ENCODE measurements at regions not wholly inside any gene's neighbourhood (a gene's known extent, or its start where the extent isn't known, plus 50 kb on each side); places are given as distances from the start of the nearest gene placed in this dataset.

DNA sequence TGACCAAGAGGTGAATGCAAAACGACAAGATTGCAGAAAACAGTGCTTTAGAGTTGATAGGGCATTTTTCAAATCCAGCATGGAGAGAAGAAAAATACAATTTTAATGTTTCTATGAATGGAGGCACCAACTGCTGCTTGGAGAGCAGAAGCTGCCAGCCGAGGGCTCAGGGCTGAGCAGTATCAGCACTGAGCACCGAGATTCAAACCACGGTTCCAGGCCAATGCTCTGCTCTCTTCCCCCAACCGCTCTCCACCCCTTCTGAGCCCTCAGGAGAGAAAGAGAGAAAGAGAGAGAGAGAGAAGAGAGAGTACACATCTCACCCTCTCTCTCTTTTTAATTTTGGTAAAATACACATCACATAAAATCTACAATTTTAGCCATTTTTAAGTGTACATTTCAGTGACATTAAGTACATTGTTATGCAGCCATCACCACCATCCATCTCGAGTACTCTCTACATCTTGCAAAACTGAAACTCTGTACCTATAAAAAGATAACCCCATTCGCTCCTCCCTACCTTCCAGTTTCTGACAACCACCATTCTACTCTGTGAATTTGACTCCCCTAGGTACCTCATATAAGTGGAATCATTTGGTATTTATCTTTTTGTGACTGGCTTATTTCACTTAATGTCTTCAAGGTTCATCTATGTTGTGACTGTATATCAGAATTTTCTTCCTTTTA, 333.3 kb downstream of the MIAT start:
- intact Hi-C loops (cut with DNase I): no loop called here

DNA sequence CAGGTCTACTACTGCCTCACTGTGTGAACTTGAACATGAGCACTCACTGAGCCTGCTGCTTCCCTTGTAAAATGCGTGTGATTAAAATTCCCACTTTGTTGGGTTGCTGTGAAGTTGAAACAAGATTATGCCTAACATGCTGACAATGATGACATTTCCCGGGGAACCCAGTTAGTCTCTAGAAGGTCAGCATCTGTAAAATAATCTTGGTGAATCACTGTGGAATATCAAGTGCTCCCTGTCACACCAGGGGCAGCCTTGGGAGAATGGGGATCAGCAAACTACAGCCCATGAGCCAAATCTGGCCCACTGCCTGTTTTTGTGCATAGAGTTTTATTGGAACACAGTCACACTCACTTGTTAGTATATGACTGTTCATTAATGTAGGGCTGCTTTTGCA, 335.2 kb downstream of the MIAT start:
- DNase-seq (ENCODE audit: extremely low spot score in 2 of 2): no peak
- no peak for TF ChIP-seq POLR2A (IDR thresholded peaks at IDR 0.05)
- TF ChIP-seq, protein P1, sequence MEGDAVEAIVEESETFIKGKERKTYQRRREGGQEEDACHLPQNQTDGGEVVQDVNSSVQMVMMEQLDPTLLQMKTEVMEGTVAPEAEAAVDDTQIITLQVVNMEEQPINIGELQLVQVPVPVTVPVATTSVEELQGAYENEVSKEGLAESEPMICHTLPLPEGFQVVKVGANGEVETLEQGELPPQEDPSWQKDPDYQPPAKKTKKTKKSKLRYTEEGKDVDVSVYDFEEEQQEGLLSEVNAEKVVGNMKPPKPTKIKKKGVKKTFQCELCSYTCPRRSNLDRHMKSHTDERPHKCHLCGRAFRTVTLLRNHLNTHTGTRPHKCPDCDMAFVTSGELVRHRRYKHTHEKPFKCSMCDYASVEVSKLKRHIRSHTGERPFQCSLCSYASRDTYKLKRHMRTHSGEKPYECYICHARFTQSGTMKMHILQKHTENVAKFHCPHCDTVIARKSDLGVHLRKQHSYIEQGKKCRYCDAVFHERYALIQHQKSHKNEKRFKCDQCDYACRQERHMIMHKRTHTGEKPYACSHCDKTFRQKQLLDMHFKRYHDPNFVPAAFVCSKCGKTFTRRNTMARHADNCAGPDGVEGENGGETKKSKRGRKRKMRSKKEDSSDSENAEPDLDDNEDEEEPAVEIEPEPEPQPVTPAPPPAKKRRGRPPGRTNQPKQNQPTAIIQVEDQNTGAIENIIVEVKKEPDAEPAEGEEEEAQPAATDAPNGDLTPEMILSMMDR (IDR thresholded peaks at IDR 0.05): no peak
- no peak for TF ChIP-seq POLR2AphosphoS5 (IDR thresholded peaks at IDR 0.05; ENCODE audit: insufficient read depth in 1 of 2, low read depth in 1 of 2)
- no peak overlapping the region for H3K27ac ChIP-seq

More for the DNA sequence above, 333.3 kb downstream of the MIAT start:
- no peaks in the 10 kb centered on the region for H3K4me1 ChIP-seq
- TF ChIP-seq POLR2A (IDR thresholded peaks at IDR 0.05) (no peak), POLR2AphosphoS5 (IDR thresholded peaks at IDR 0.05; ENCODE audit: insufficient read depth in 1 of 2, low read depth in 1 of 2) (no peak)
- TF ChIP-seq, protein P1 (IDR thresholded peaks at IDR 0.05): no peak
- no peak for DNase-seq (ENCODE audit: extremely low spot score in 2 of 2)
- H3K27ac ChIP-seq: no peak overlapping the region
- H3K9me3 ChIP-seq: no peaks in the 10 kb centered on the region
- no peak overlapping the region for H3K4me3 ChIP-seq
- no peaks in the 10 kb centered on the region for H3K36me3 ChIP-seq
- no peaks in the 10 kb centered on the region for H3K27me3 ChIP-seq

DNA sequence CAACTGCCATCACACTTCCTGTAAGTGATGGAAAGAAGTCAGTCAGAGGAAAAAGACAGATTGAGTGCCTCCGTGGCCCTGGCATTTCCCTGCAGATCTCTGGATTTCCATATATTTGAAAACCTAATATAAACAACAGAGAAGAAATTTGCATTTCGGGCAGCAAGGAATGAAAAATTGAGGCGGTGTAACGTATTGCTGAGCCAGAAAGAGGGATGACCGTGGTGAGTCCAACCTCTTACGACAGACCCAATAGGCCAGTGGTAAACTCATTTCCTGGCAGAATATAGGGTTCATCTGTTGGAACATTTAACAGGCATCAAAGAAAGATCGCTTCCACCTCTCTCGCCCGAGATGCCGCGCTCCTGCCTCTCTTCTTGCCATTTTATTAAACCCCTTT, 336.5 kb downstream of the MIAT start:
- Histone ChIP-seq H3K4me1 (no peaks in the 10 kb centered on the region), H3K9me3 (no peaks in the 10 kb centered on the region), H3K27me3 (no peaks in the 10 kb centered on the region), H3K27ac (no peak overlapping the region), H3K36me3 (no peaks in the 10 kb centered on the region), H3K4me3 (no peak overlapping the region)
- no peak for DNase-seq (ENCODE audit: extremely low spot score in 2 of 2)
- TF ChIP-seq, protein P1 (IDR thresholded peaks at IDR 0.05): no peak
- intact Hi-C loops (cut with DNase I): no loop called here

More for the DNA sequence above, 335.2 kb downstream of the MIAT start:
- Histone ChIP-seq H3K9me3 (no peaks in the 10 kb centered on the region), H3K36me3 (no peaks in the 10 kb centered on the region), H3K4me3 (no peak overlapping the region), H3K4me1 (no peaks in the 10 kb centered on the region), H3K27me3 (no peaks in the 10 kb centered on the region)
- intact Hi-C loops (cut with DNase I): no loop called here

DNA sequence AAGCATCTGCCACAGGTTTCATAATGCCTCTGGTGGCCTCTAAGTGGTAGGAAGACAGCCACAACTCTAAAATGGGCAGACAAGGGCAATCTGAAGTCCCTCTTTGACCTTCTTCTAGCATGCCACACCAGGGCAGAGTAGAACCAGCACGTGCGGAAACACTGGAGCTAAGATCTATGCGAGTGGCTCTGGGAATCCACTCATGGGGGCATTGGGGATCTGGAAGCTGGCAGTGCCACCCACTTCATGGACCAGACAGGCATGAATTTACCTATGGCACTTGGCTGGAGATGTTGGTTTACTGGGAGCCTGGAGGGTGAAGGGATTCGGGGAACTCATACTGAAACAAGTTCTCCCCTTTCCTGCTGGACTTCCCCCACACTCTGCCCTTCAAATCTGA, 337.4 kb downstream of the MIAT start:
- no peaks in the 10 kb centered on the region for H3K36me3 ChIP-seq
- no peak overlapping the region for H3K4me3 ChIP-seq
- H3K27ac ChIP-seq: no peak overlapping the region
- no peaks in the 10 kb centered on the region for H3K4me1 ChIP-seq
- H3K27me3 ChIP-seq: no peaks in the 10 kb centered on the region
- intact Hi-C loops (cut with DNase I): no loop called here
- TF ChIP-seq, protein P1 (IDR thresholded peaks at IDR 0.05): no peak
- no peak for TF ChIP-seq POLR2A (IDR thresholded peaks at IDR 0.05)
- no peak for TF ChIP-seq POLR2AphosphoS5 (IDR thresholded peaks at IDR 0.05; ENCODE audit: insufficient read depth in 1 of 2, low read depth in 1 of 2)
- no peaks in the 10 kb centered on the region for H3K9me3 ChIP-seq
- no peak for DNase-seq (ENCODE audit: extremely low spot score in 2 of 2)

DNA sequence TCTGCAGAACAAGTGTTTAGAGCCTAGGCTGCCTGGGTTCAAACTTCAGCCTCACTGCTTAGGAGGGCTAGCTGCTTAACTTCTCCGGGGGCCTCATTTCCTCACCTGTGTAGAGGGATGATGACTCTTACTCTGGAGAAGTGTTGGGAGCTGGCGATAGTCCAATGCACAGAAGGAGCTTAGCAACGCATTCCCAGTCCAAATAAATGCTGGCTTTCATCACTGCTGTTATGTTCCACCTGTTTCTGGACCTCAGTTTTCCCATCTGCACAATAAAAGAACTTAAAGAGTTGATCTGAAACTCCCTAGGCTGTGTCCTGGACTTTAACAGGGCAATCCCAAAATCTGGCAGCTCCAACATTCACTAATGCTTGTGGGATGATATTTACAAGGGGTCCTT, 337.8 kb downstream of the MIAT start:
- no peak overlapping the region for H3K27ac ChIP-seq
- no peaks in the 10 kb centered on the region for H3K9me3 ChIP-seq
- H3K4me1 ChIP-seq: no peaks in the 10 kb centered on the region
- no peak for DNase-seq (ENCODE audit: extremely low spot score in 2 of 2)
- H3K27me3 ChIP-seq: no peaks in the 10 kb centered on the region
- TF ChIP-seq POLR2AphosphoS5 (IDR thresholded peaks at IDR 0.05; ENCODE audit: insufficient read depth in 1 of 2, low read depth in 1 of 2) (no peak), POLR2A (IDR thresholded peaks at IDR 0.05) (no peak)
- TF ChIP-seq, protein P1 (IDR thresholded peaks at IDR 0.05): no peak
- H3K4me3 ChIP-seq: no peak overlapping the region
- intact Hi-C loops (cut with DNase I): no loop called here
- H3K36me3 ChIP-seq: no peaks in the 10 kb centered on the region

All from vagina (tissue), 2 donors.